ENCODE measurements at regions not wholly inside any gene's neighbourhood (a gene's known extent, or its start where the extent isn't known, plus 50 kb on each side); places are given as distances from the start of the nearest gene placed in this dataset.

GRCh38 chr10:81136261-81136660 is 598.6 kb downstream of the SH2D4B start:
- no peak for TF ChIP-seq EZH2 (IDR thresholded peaks at IDR 0.05; ENCODE audit: insufficient read depth, low read length)
- TF ChIP-seq, protein P1, sequence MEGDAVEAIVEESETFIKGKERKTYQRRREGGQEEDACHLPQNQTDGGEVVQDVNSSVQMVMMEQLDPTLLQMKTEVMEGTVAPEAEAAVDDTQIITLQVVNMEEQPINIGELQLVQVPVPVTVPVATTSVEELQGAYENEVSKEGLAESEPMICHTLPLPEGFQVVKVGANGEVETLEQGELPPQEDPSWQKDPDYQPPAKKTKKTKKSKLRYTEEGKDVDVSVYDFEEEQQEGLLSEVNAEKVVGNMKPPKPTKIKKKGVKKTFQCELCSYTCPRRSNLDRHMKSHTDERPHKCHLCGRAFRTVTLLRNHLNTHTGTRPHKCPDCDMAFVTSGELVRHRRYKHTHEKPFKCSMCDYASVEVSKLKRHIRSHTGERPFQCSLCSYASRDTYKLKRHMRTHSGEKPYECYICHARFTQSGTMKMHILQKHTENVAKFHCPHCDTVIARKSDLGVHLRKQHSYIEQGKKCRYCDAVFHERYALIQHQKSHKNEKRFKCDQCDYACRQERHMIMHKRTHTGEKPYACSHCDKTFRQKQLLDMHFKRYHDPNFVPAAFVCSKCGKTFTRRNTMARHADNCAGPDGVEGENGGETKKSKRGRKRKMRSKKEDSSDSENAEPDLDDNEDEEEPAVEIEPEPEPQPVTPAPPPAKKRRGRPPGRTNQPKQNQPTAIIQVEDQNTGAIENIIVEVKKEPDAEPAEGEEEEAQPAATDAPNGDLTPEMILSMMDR (IDR thresholded peaks at IDR 0.05; ENCODE audit: insufficient read depth, low read depth, low read length) = no peak
- Histone ChIP-seq H3K36me3 (ENCODE audit: insufficient read depth, low read length) (no peaks in the 10 kb centered on the region), H3K9me3 (ENCODE audit: insufficient read depth, low read depth, low read length) (no peaks in the 10 kb centered on the region), H3K27ac (ENCODE audit: low read depth, low read length) (no peak overlapping the region), H3K27me3 (ENCODE audit: insufficient read depth, low read length) (no peaks in the 10 kb centered on the region), H3K4me3 (ENCODE audit: insufficient read depth, low read depth, low read length) (no peak overlapping the region), H2AFZ (ENCODE audit: low read depth, low read length) (no peak overlapping the region), H3K4me2 (ENCODE audit: low read length) (no peak overlapping the region), H4K20me1 (ENCODE audit: insufficient read depth, low read length) (no peaks in the 10 kb centered on the region), H3K4me1 (ENCODE audit: insufficient read depth, low read length) (no peaks in the 10 kb centered on the region), H3K79me2 (ENCODE audit: insufficient read depth, low read length) (no peaks in the 10 kb centered on the region), H3K9ac (ENCODE audit: low read length) (no peak overlapping the region)
- Mint-ChIP-seq H3K4me3 (ENCODE audit: unreplicated experiment) (no peak overlapping the region), H3K4me1 (ENCODE audit: low read depth, unreplicated experiment) (no peaks in the 10 kb centered on the region), H3K27ac (ENCODE audit: unreplicated experiment) (no peak overlapping the region), H3K9me3 (ENCODE audit: unreplicated experiment) (no peaks in the 10 kb centered on the region), H3K36me3 (ENCODE audit: low read depth, unreplicated experiment) (no peaks in the 10 kb centered on the region), H3K27me3 (ENCODE audit: low read depth, unreplicated experiment) (no peaks in the 10 kb centered on the region)
- DNase-seq (ENCODE audit: low read depth) (no peak), FAIRE-seq (no peak)

- TF ChIP-seq EZH2 (IDR thresholded peaks at IDR 0.05; ENCODE audit: insufficient read depth, low read length) = no peak
- TF ChIP-seq, protein P1 (IDR thresholded peaks at IDR 0.05; ENCODE audit: insufficient read depth, low read depth, low read length) = no peak
- Histone ChIP-seq H3K27me3 (ENCODE audit: insufficient read depth, low read length) (no peaks in the 10 kb centered on the region), H3K4me2 (ENCODE audit: low read length) (no peak overlapping the region), H3K36me3 (ENCODE audit: insufficient read depth, low read length) (no peaks in the 10 kb centered on the region), H3K27ac (ENCODE audit: low read depth, low read length) (no peak overlapping the region), H3K9ac (ENCODE audit: low read length) (no peak overlapping the region), H2AFZ (ENCODE audit: low read depth, low read length) (no peak overlapping the region), H3K9me3 (ENCODE audit: insufficient read depth, low read depth, low read length) (no peaks in the 10 kb centered on the region), H4K20me1 (ENCODE audit: insufficient read depth, low read length) (no peaks in the 10 kb centered on the region), H3K4me1 (ENCODE audit: insufficient read depth, low read length) (no peaks in the 10 kb centered on the region), H3K79me2 (ENCODE audit: insufficient read depth, low read length) (no peaks in the 10 kb centered on the region), H3K4me3 (ENCODE audit: insufficient read depth, low read depth, low read length) (no peak overlapping the region)
- Mint-ChIP-seq H3K4me1 (ENCODE audit: low read depth, unreplicated experiment) (no peaks in the 10 kb centered on the region), H3K9me3 (ENCODE audit: unreplicated experiment) (no peaks in the 10 kb centered on the region), H3K27ac (ENCODE audit: unreplicated experiment) (no peak overlapping the region), H3K4me3 (ENCODE audit: unreplicated experiment) (no peak overlapping the region), H3K36me3 (ENCODE audit: low read depth, unreplicated experiment) (no peaks in the 10 kb centered on the region), H3K27me3 (ENCODE audit: low read depth, unreplicated experiment) (peaks cover 3% of the 10 kb centered on the region)
- DNase-seq (ENCODE audit: low read depth) (no peak), FAIRE-seq (no peak)
These were observed 608.3 kb downstream of the SH2D4B start for GRCh38 chr10:81145975-81146374.

GRCh38 chr10:81146436-81146835 is 608.7 kb downstream of the SH2D4B start:
- DNase-seq (ENCODE audit: low read depth) = no peak
- no peak overlapping the region for H3K4me2 ChIP-seq (ENCODE audit: low read length)
- H3K27ac Mint-ChIP-seq (ENCODE audit: unreplicated experiment) = no peak overlapping the region
- no peaks in the 10 kb centered on the region for H3K36me3 ChIP-seq (ENCODE audit: insufficient read depth, low read length)
- no peaks in the 10 kb centered on the region for H3K4me1 Mint-ChIP-seq (ENCODE audit: low read depth, unreplicated experiment)
- TF ChIP-seq EZH2 (IDR thresholded peaks at IDR 0.05; ENCODE audit: insufficient read depth, low read length) = no peak
- TF ChIP-seq, protein P1 (IDR thresholded peaks at IDR 0.05; ENCODE audit: insufficient read depth, low read depth, low read length) = no peak
- H3K9ac ChIP-seq (ENCODE audit: low read length) = no peak overlapping the region
- H3K36me3 Mint-ChIP-seq (ENCODE audit: low read depth, unreplicated experiment) = no peaks in the 10 kb centered on the region
- no peaks in the 10 kb centered on the region for H3K79me2 ChIP-seq (ENCODE audit: insufficient read depth, low read length)
- H3K9me3 ChIP-seq (ENCODE audit: insufficient read depth, low read depth, low read length) = no peaks in the 10 kb centered on the region
- H3K9me3 Mint-ChIP-seq (ENCODE audit: unreplicated experiment) = no peaks in the 10 kb centered on the region
- H3K4me3 ChIP-seq (ENCODE audit: insufficient read depth, low read depth, low read length) = no peak overlapping the region
- no peaks in the 10 kb centered on the region for H3K27me3 ChIP-seq (ENCODE audit: insufficient read depth, low read length)
- no peak overlapping the region for H3K27ac ChIP-seq (ENCODE audit: low read depth, low read length)
- peaks cover 3% of the 10 kb centered on the region for H3K27me3 Mint-ChIP-seq (ENCODE audit: low read depth, unreplicated experiment)
- H4K20me1 ChIP-seq (ENCODE audit: insufficient read depth, low read length) = no peaks in the 10 kb centered on the region
- H3K4me1 ChIP-seq (ENCODE audit: insufficient read depth, low read length) = no peaks in the 10 kb centered on the region
- FAIRE-seq = no peak
- H3K4me3 Mint-ChIP-seq (ENCODE audit: unreplicated experiment) = no peak overlapping the region
- H2AFZ ChIP-seq (ENCODE audit: low read depth, low read length) = no peak overlapping the region

Measured in astrocyte (in vitro differentiated cells and primary cell).